CD4-positive, alpha-beta T cell (primary cell): ENCODE measurements at regions not wholly inside any gene's neighbourhood (a gene's known extent, or its start where the extent isn't known, plus 50 kb on each side); places are given as distances from the start of the nearest gene placed in this dataset.

ENCODE experiments used
- ATAC-seq: fragments of 200-7000 bp; cut with Tn5 transposase; one replicate; pipeline ENCODE4 v1.10.0; 2022; ENCODE audit warnings: mild to moderate bottlenecking; ENCODE audit not compliant: poor library complexity
- CTCF ChIA-PET: fragments of 350-600 bp; sonication (Branson Sonifier 250); formaldehyde crosslinking; loops from one replicate; lab custom pipeline; 2021; ENCODE audit warnings: antibody characterized with exemption, inconsistent platforms; lab: Charles Lee
- POLR2A ChIA-PET: fragments of 350-600 bp; sonication (Branson Sonifier 250); formaldehyde crosslinking; loops from one replicate; lab custom pipeline; 2021; ENCODE audit warnings: antibody characterized with exemption, inconsistent platforms; lab: Charles Lee
- DNase-seq, 14 experiments: peaks; one replicate each; pipeline ENCODE4 v3.0.0-alpha.2; 2013 to 2020; ENCODE audit warnings: mixed read lengths in 2 of 14
- H3K27ac ChIP-seq, 2 donors: one replicate each; pipeline versions ENCODE4 v1.5.1 to v1.7.0; 2013; ENCODE audit warnings: low read length in 2 of 2, low read depth in 1 of 2, mild to moderate bottlenecking in 1 of 2
- H3K27me3 ChIP-seq, 2 experiments: 1 replicate in 1 of 2; 2 replicates in 1 of 2; pipeline versions ENCODE4 v1.6.1 to v1.7.0; 2013; ENCODE audit warnings: low read length in 2 of 2, control low read depth in 1 of 2, mild to moderate bottlenecking in 1 of 2, moderate library complexity in 1 of 2; ENCODE audit not compliant: insufficient read depth in 2 of 2, control insufficient read depth in 1 of 2
- H3K36me3 ChIP-seq: one replicate; pipeline ENCODE4 v1.6.1; 2013; ENCODE audit warnings: low read length, control low read depth; ENCODE audit not compliant: insufficient read depth
- H3K4me1 ChIP-seq: one replicate; pipeline ENCODE4 v1.6.1; 2013; ENCODE audit warnings: low read length, control low read depth; ENCODE audit not compliant: insufficient read depth
- H3K4me3 ChIP-seq: one replicate; pipeline ENCODE4 v1.5.1; 2013; ENCODE audit warnings: mild to moderate bottlenecking, low read length, moderate library complexity
- H3K9me3 ChIP-seq, 2 experiments: 1 replicate in 1 of 2; 2 replicates in 1 of 2; pipeline versions ENCODE4 v1.6.1 to v1.7.0; 2013; ENCODE audit warnings: low read length in 2 of 2, mild to moderate bottlenecking in 2 of 2, control low read depth in 1 of 2, moderate library complexity in 1 of 2; ENCODE audit not compliant: control insufficient read depth in 1 of 2, insufficient read depth in 1 of 2
- H3K27ac Mint-ChIP-seq: one replicate; pipeline ENCODE4 v1.8.0; 2020; ENCODE audit warnings: mixed read lengths
- H3K27me3 Mint-ChIP-seq: one replicate; pipeline ENCODE4 v1.8.0; 2021; ENCODE audit warnings: mixed read lengths
- H3K36me3 Mint-ChIP-seq: one replicate; pipeline ENCODE4 v1.8.0; 2021; ENCODE audit warnings: low read depth, mixed read lengths
- H3K4me1 Mint-ChIP-seq: one replicate; pipeline ENCODE4 v1.8.0; 2021; ENCODE audit warnings: low read depth, mixed read lengths
- H3K4me3 Mint-ChIP-seq: one replicate; pipeline ENCODE4 v1.8.0; 2020; ENCODE audit warnings: mild to moderate bottlenecking, mixed read lengths
- H3K9me3 Mint-ChIP-seq: one replicate; pipeline ENCODE4 v1.8.0; 2020; ENCODE audit warnings: mixed read lengths
- intact Hi-C, 2 experiments: fragments of 100-400 bp; cut with DNase I in 1 of 2; cut with micrococcal nuclease in 1 of 2; formaldehyde crosslinking; loops; one replicate each; pipeline versions ENCODE4 v1.15.1 to v1.9.0; 2023 to 2025; cut with DNase I, micrococcal nuclease
- TF ChIP-seq, protein P1 (sequence below): fragments of 200-600 bp; IDR thresholded peaks from one replicate; pipeline ENCODE4 v1.8.0; 2022; ENCODE audit warnings: antibody characterized with exemption, mild to moderate bottlenecking

- intact Hi-C loops = no loop called here
Observed at GRCh38 chr10:78687626-78688025, 381.1 kb upstream of the ZMIZ1 start.

DNA sequence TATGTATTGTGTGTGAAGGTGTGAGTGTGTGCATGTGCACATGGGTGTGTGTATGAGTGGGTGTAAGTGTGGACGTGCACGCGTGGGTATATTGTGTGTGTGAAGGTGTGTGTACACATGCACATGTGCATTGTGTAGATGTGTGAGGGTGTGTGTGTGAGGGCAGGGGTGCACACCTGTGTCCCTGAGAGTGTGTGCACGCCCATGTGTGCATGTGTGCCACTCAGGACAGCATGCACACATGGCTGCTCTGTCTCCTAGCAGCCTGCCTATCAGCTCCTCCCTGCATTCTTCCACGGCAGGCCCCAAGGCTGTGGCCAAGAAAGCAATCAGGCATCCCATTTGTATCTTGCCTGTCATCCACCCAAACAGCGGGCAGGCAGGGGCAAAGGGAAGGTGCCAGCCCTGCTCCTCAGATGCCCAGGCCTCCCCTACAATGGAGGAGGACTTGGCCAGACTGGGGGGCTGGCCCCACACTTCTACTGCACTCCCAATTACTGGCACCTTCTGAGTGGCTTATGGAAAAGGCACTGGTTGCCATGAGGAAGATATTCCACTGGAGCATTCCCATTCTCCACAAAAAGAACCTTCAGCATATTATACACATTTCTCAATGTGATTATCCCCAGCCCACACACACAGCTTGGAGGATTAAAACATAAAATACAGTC lies 380.4 kb upstream of the ZMIZ1 start:
- Histone ChIP-seq H3K36me3 (no peaks in the 10 kb centered on the region), H3K4me1 (no peaks in the 10 kb centered on the region), H3K27me3 (peaks cover 0 to 7% of the 10 kb centered on the region in 2 experiments), H3K4me3 (no peak overlapping the region), H3K9me3 (no peaks in the 10 kb centered on the region), H3K27ac (no peak overlapping the region)
- intact Hi-C loops = no loop called here
- ChIA-PET CTCF (no interaction called here), POLR2A (no interaction called here)
- H3K4me3 Mint-ChIP-seq = no peak overlapping the region
- peaks cover 13% of the 10 kb centered on the region for H3K27me3 Mint-ChIP-seq
- TF ChIP-seq, protein P1, sequence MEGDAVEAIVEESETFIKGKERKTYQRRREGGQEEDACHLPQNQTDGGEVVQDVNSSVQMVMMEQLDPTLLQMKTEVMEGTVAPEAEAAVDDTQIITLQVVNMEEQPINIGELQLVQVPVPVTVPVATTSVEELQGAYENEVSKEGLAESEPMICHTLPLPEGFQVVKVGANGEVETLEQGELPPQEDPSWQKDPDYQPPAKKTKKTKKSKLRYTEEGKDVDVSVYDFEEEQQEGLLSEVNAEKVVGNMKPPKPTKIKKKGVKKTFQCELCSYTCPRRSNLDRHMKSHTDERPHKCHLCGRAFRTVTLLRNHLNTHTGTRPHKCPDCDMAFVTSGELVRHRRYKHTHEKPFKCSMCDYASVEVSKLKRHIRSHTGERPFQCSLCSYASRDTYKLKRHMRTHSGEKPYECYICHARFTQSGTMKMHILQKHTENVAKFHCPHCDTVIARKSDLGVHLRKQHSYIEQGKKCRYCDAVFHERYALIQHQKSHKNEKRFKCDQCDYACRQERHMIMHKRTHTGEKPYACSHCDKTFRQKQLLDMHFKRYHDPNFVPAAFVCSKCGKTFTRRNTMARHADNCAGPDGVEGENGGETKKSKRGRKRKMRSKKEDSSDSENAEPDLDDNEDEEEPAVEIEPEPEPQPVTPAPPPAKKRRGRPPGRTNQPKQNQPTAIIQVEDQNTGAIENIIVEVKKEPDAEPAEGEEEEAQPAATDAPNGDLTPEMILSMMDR = no peak
- H3K9me3 Mint-ChIP-seq = no peaks in the 10 kb centered on the region
- H3K4me1 Mint-ChIP-seq = no peaks in the 10 kb centered on the region
- no peak overlapping the region for H3K27ac Mint-ChIP-seq
- DNase-seq (no peak), ATAC-seq (no peak)
- no peaks in the 10 kb centered on the region for H3K36me3 Mint-ChIP-seq

More at GRCh38 chr10:78687626-78688025, 381.1 kb upstream of the ZMIZ1 start:
- Mint-ChIP-seq H3K36me3 (no peaks in the 10 kb centered on the region), H3K27me3 (peaks cover 16% of the 10 kb centered on the region), H3K9me3 (no peaks in the 10 kb centered on the region), H3K4me3 (no peak overlapping the region), H3K27ac (no peak overlapping the region), H3K4me1 (no peaks in the 10 kb centered on the region)
- Histone ChIP-seq H3K27ac (no peak overlapping the region), H3K27me3 (peaks cover 0 to 6% of the 10 kb centered on the region in 2 experiments), H3K9me3 (no peaks in the 10 kb centered on the region), H3K36me3 (no peaks in the 10 kb centered on the region), H3K4me3 (no peak overlapping the region), H3K4me1 (no peaks in the 10 kb centered on the region)
- ChIA-PET POLR2A (no interaction called here), CTCF (no interaction called here)
- TF ChIP-seq, protein P1 = no peak
- no peak for DNase-seq
- ATAC-seq = no peak

GRCh38 chr10:78688901-78689583 lies 379.7 kb upstream of the ZMIZ1 start:
- H3K27ac ChIP-seq = no peak overlapping the region
- no peak overlapping the region for H3K27ac Mint-ChIP-seq
- intact Hi-C loops = no loop called here
- CTCF ChIA-PET = no interaction called here
- H3K4me3 Mint-ChIP-seq = no peak overlapping the region
- H3K27me3 Mint-ChIP-seq = peaks cover 9% of the 10 kb centered on the region
- TF ChIP-seq, protein P1 = no peak
- no peaks in the 10 kb centered on the region for H3K36me3 ChIP-seq
- no peaks in the 10 kb centered on the region for H3K36me3 Mint-ChIP-seq
- no peaks in the 10 kb centered on the region for H3K4me1 Mint-ChIP-seq
- no peaks in the 10 kb centered on the region for H3K9me3 ChIP-seq
- DNase-seq (no peak), ATAC-seq (no peak)
- peaks cover 0 to 2% of the 10 kb centered on the region in 2 experiments for H3K27me3 ChIP-seq
- no peak overlapping the region for H3K4me3 ChIP-seq
- H3K4me1 ChIP-seq = no peaks in the 10 kb centered on the region
- no peaks in the 10 kb centered on the region for H3K9me3 Mint-ChIP-seq
- POLR2A ChIA-PET = no interaction called here
